ENCODE measurements at regions not wholly inside any gene's neighbourhood (a gene's known extent, or its start where the extent isn't known, plus 50 kb on each side); places are given as distances from the start of the nearest gene placed in this dataset.

DNA sequence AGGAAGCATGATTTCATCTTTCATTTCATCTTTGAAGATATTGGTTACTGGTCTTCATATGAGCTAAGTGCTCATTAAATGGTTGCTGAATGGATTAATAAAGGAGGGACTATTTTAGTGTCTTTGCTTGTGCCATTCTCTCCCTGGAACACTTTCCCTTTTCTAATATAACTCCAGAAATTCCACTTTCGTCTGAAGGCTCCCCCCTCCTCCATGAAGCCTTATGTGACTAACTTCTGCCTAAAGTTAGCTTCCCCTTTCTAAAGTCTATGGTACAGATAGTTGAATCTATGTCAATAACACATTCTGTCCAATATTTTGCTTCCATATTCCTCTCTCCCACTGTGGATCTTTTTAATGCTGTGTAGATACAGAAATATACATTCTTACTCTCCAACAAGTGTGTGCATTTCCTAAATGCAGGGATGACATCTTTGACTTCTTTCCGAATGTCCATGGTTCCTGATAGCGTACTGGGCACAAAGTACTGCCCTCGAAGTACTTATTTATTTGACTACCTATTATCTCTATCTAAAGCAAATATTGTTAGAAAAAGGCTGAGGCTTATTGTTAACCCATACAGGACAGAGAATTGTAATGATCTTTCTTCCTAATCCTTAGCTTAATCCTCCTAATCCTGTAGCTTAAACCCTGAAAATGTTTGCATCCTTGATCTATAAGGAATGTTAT, 84.7 kb upstream of the ELOVL5 start:
- H3K4me2 ChIP-seq (ENCODE audit: low read length) = no peak overlapping the region
- H3K4me3 ChIP-seq (ENCODE audit: low read length) = no peak overlapping the region
- no peaks in the 10 kb centered on the region for H3K27me3 ChIP-seq (ENCODE audit: insufficient read depth, low read depth, low read length)
- TF ChIP-seq RAD21 (conservative IDR thresholded peaks at IDR 0.05) (no peak), EP300 (conservative IDR thresholded peaks at IDR 0.05; ENCODE audit: poor library complexity, severe bottlenecking) (no peak), TAF1 (IDR thresholded peaks at IDR 0.05; ENCODE audit: low read depth) (no peak), EZH2 (IDR thresholded peaks at IDR 0.05; ENCODE audit: borderline replicate concordance, insufficient read depth, low read length, poor library complexity, severe bottlenecking) (no peak), POLR2AphosphoS5 (IDR thresholded peaks at IDR 0.05) (no peak), MXI1 (conservative IDR thresholded peaks at IDR 0.05; ENCODE audit: poor library complexity, severe bottlenecking) (no peak), SMC3 (conservative IDR thresholded peaks at IDR 0.05; ENCODE audit: poor library complexity) (no peak)
- TF ChIP-seq, protein P1, sequence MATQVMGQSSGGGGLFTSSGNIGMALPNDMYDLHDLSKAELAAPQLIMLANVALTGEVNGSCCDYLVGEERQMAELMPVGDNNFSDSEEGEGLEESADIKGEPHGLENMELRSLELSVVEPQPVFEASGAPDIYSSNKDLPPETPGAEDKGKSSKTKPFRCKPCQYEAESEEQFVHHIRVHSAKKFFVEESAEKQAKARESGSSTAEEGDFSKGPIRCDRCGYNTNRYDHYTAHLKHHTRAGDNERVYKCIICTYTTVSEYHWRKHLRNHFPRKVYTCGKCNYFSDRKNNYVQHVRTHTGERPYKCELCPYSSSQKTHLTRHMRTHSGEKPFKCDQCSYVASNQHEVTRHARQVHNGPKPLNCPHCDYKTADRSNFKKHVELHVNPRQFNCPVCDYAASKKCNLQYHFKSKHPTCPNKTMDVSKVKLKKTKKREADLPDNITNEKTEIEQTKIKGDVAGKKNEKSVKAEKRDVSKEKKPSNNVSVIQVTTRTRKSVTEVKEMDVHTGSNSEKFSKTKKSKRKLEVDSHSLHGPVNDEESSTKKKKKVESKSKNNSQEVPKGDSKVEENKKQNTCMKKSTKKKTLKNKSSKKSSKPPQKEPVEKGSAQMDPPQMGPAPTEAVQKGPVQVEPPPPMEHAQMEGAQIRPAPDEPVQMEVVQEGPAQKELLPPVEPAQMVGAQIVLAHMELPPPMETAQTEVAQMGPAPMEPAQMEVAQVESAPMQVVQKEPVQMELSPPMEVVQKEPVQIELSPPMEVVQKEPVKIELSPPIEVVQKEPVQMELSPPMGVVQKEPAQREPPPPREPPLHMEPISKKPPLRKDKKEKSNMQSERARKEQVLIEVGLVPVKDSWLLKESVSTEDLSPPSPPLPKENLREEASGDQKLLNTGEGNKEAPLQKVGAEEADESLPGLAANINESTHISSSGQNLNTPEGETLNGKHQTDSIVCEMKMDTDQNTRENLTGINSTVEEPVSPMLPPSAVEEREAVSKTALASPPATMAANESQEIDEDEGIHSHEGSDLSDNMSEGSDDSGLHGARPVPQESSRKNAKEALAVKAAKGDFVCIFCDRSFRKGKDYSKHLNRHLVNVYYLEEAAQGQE (IDR thresholded peaks at IDR 0.05; ENCODE audit: borderline replicate concordance) = no peak
- TF ChIP-seq, protein P2, sequence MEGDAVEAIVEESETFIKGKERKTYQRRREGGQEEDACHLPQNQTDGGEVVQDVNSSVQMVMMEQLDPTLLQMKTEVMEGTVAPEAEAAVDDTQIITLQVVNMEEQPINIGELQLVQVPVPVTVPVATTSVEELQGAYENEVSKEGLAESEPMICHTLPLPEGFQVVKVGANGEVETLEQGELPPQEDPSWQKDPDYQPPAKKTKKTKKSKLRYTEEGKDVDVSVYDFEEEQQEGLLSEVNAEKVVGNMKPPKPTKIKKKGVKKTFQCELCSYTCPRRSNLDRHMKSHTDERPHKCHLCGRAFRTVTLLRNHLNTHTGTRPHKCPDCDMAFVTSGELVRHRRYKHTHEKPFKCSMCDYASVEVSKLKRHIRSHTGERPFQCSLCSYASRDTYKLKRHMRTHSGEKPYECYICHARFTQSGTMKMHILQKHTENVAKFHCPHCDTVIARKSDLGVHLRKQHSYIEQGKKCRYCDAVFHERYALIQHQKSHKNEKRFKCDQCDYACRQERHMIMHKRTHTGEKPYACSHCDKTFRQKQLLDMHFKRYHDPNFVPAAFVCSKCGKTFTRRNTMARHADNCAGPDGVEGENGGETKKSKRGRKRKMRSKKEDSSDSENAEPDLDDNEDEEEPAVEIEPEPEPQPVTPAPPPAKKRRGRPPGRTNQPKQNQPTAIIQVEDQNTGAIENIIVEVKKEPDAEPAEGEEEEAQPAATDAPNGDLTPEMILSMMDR (IDR thresholded peaks at IDR 0.05; ENCODE audit: poor library complexity, severe bottlenecking) = no peak
- H2AFZ ChIP-seq (ENCODE audit: low read depth, low read length) = no peak overlapping the region
- H4K20me1 ChIP-seq (ENCODE audit: insufficient read depth) = no peaks in the 10 kb centered on the region
- no peaks in the 10 kb centered on the region for H3K9me3 ChIP-seq (ENCODE audit: low read length)
- H3K27ac ChIP-seq (ENCODE audit: low read length) = no peak overlapping the region
- no peaks in the 10 kb centered on the region for H3K9me2 ChIP-seq (ENCODE audit: insufficient read depth, low read length)
- no peaks in the 10 kb centered on the region for H3K36me3 ChIP-seq (ENCODE audit: insufficient read depth, low read length)
- H3K9ac ChIP-seq (ENCODE audit: low read length) = no peak overlapping the region
- no peaks in the 10 kb centered on the region for H3F3A ChIP-seq (ENCODE audit: insufficient read depth, low read length, poor library complexity, severe bottlenecking)
- H3K79me2 ChIP-seq (replicated peaks; ENCODE audit: insufficient read depth, low read length) = no peaks in the 10 kb centered on the region

DNA sequence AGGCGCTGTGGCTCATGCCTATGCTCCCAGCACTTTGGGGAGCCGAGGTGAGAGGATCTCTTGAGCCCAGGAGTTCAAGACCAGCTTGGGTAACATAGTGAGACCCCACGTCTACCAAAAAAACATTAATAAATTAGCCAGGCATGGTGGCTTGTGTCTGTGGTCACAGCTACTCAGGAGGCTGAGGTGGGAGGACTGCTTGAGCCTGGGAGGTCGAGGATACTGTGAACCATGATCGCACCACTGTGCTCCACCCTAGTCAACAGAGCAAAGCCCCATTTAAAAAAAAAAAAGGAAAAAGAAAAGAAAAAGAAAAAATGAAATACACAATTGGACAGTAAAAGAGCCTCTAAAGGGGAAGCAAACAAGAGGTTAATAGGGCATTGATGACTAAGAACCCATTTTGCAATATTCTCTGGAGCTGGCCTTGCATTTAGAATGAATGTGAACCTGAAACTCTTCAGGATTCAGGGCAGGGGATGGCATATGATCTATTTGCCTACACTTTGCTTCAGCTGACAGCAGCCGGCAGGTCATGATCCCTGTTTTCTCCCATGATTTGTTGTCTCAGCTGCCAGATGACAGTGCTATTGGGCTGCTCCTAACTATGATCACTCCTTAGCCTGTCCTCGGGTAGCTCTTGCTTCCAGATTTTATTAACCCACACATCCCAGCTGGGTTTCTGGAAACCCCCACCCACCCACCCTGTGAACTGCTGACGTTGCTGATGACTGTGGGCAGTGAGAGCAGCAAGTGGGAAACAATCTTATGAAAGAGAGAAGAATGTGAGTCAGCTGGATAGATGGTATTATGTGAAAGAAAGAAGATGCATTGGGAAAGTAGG, 83.8 kb upstream of the ELOVL5 start:
- Histone ChIP-seq H3K4me3 (ENCODE audit: low read length) (no peak overlapping the region), H3K9ac (ENCODE audit: low read length) (no peak overlapping the region), H3K79me2 (replicated peaks; ENCODE audit: insufficient read depth, low read length) (no peaks in the 10 kb centered on the region), H3F3A (ENCODE audit: insufficient read depth, low read length, poor library complexity, severe bottlenecking) (no peaks in the 10 kb centered on the region), H3K4me2 (ENCODE audit: low read length) (no peak overlapping the region), H3K27me3 (ENCODE audit: insufficient read depth, low read depth, low read length) (no peaks in the 10 kb centered on the region), H3K36me3 (ENCODE audit: insufficient read depth, low read length) (no peaks in the 10 kb centered on the region), H3K9me3 (ENCODE audit: low read length) (no peaks in the 10 kb centered on the region), H3K9me2 (ENCODE audit: insufficient read depth, low read length) (no peaks in the 10 kb centered on the region), H3K27ac (ENCODE audit: low read length) (no peak overlapping the region), H2AFZ (ENCODE audit: low read depth, low read length) (no peak overlapping the region), H4K20me1 (ENCODE audit: insufficient read depth) (no peaks in the 10 kb centered on the region)
- TF ChIP-seq, protein P1 (IDR thresholded peaks at IDR 0.05; ENCODE audit: borderline replicate concordance) = no peak
- TF ChIP-seq RAD21 (conservative IDR thresholded peaks at IDR 0.05) (no peak), SMC3 (conservative IDR thresholded peaks at IDR 0.05; ENCODE audit: poor library complexity) (no peak), EZH2 (IDR thresholded peaks at IDR 0.05; ENCODE audit: borderline replicate concordance, insufficient read depth, low read length, poor library complexity, severe bottlenecking) (no peak), TAF1 (IDR thresholded peaks at IDR 0.05; ENCODE audit: low read depth) (no peak), POLR2AphosphoS5 (IDR thresholded peaks at IDR 0.05) (no peak), MXI1 (conservative IDR thresholded peaks at IDR 0.05; ENCODE audit: poor library complexity, severe bottlenecking) (no peak), EP300 (conservative IDR thresholded peaks at IDR 0.05; ENCODE audit: poor library complexity, severe bottlenecking) (no peak)
- TF ChIP-seq, protein P2 (IDR thresholded peaks at IDR 0.05; ENCODE audit: poor library complexity, severe bottlenecking) = no peak

Measured in neural cell (in vitro differentiated cells).